ENCODE measurements at regions not wholly inside any gene's neighbourhood (a gene's known extent, or its start where the extent isn't known, plus 50 kb on each side); places are given as distances from the start of the nearest gene placed in this dataset.

DNA sequence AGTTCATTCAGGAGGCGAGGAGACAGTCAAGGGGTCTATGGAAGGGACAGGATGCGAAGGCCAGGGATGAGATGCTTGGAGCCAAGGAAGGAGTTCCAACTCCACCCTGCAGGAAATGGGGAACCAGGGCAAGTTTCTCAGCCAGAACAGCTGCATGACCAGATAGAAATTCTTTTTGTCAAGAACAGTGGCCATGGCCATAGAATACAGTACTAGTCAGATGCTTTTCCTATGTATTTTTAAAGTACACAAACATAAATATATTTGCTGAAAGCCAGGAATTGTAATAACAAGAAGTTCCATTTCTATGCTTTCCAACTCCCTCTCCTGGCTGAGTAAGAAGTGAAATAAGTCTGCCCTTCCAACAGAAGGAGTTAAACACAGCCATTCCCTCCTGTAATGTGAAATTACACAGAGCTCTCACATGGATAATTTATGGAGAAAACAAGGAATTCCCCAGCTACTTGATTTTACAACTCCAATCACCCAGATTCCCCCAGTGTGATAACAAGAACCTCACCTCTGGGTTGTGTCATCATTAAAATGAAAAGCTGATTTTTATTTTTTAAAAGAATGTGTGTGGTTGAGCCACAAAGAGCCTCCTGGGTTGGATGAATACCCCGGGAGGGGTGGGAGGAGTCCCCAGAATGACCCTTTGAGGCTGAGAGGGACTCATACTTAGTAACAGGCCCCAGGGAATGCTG is 124.6 kb upstream of the ARHGEF3 start:
- TF ChIP-seq, protein P1, sequence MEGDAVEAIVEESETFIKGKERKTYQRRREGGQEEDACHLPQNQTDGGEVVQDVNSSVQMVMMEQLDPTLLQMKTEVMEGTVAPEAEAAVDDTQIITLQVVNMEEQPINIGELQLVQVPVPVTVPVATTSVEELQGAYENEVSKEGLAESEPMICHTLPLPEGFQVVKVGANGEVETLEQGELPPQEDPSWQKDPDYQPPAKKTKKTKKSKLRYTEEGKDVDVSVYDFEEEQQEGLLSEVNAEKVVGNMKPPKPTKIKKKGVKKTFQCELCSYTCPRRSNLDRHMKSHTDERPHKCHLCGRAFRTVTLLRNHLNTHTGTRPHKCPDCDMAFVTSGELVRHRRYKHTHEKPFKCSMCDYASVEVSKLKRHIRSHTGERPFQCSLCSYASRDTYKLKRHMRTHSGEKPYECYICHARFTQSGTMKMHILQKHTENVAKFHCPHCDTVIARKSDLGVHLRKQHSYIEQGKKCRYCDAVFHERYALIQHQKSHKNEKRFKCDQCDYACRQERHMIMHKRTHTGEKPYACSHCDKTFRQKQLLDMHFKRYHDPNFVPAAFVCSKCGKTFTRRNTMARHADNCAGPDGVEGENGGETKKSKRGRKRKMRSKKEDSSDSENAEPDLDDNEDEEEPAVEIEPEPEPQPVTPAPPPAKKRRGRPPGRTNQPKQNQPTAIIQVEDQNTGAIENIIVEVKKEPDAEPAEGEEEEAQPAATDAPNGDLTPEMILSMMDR (IDR thresholded peaks at IDR 0.05) = no peak
- no peak for TF ChIP-seq POLR2A (IDR thresholded peaks at IDR 0.05)

Measured in adrenal gland (tissue), 5 donors.